B cell (primary cell): ENCODE measurements at regions not wholly inside any gene's neighbourhood (a gene's known extent, or its start where the extent isn't known, plus 50 kb on each side); places are given as distances from the start of the nearest gene placed in this dataset.

Source experiments
- ATAC-seq: fragments of 200-7000 bp; cut with Tn5 transposase; one replicate; pipeline ENCODE4 v1.10.0; 2021; ENCODE audit warnings: low read depth, mild to moderate bottlenecking, moderate number of reproducible peaks, moderate library complexity
- CTCF ChIA-PET: fragments of 350-600 bp; sonication (Branson Sonifier 250); formaldehyde crosslinking; loops from one replicate; lab custom pipeline; 2021; ENCODE audit warnings: antibody characterized with exemption, inconsistent platforms; lab: Charles Lee
- POLR2A ChIA-PET: fragments of 350-600 bp; sonication (Branson Sonifier 250); formaldehyde crosslinking; loops from one replicate; lab custom pipeline; 2021; ENCODE audit warnings: antibody characterized with exemption; lab: Charles Lee
- DNase-seq: peaks from one replicate; pipeline ENCODE4 v3.0.0; 2013
- H2AFZ ChIP-seq: 2 replicates; pipeline ENCODE4 v1.6.1; 2012; ENCODE audit warnings: mild to moderate bottlenecking, low read depth, low read length; ENCODE audit not compliant: insufficient read depth, poor library complexity, severe bottlenecking
- H3K27ac ChIP-seq, 2 donors: 1 replicate in 1 of 2; 2 replicates in 1 of 2; pipeline ENCODE4 v1.5.1; 2012 to 2013; ENCODE audit warnings: low read length in 2 of 2, mild to moderate bottlenecking in 2 of 2, moderate library complexity in 1 of 2
- H3K27me3 ChIP-seq, 4 experiments: fragments of 200-600 bp in 1 of 4; sonication (generic) in 1 of 4; replicated peaks in 1 of 4; 1 replicate in 2 of 4; 2 replicates in 2 of 4; pipeline versions ENCODE4 v1.6.1 to v1.7.0; 2013 to 2016; ENCODE audit warnings: low read length in 3 of 4, mild to moderate bottlenecking in 2 of 4, mixed read lengths in 1 of 4, moderate library complexity in 1 of 4; ENCODE audit not compliant: insufficient read depth in 4 of 4, control insufficient read depth in 3 of 4; ENCODE audit errors: control extremely low read depth in 1 of 4
- H3K36me3 ChIP-seq, 2 experiments: replicated peaks in 1 of 2; 1 replicate in 1 of 2; 2 replicates in 1 of 2; pipeline versions ENCODE4 v1.6.1 to v1.7.1; 2013; ENCODE audit warnings: low read length in 1 of 2; ENCODE audit not compliant: insufficient read depth in 2 of 2, control insufficient read depth in 1 of 2; ENCODE audit errors: control extremely low read depth in 1 of 2, extremely low read depth in 1 of 2
- H3K4me1 ChIP-seq, 2 donors: fragments of 200-600 bp in 1 of 2; sonication (generic) in 1 of 2; 1 replicate in 1 of 2; 2 replicates in 1 of 2; pipeline versions ENCODE4 v1.5.1 to v1.6.1; 2013 to 2017; ENCODE audit warnings: low read length in 2 of 2; ENCODE audit not compliant: control insufficient read depth in 2 of 2, insufficient read depth in 2 of 2
- H3K4me2 ChIP-seq: replicated peaks from 2 replicates; pipeline ENCODE3; 2012; ENCODE audit warnings: mild to moderate bottlenecking, low read depth, low read length; ENCODE audit not compliant: poor library complexity, severe bottlenecking
- H3K4me3 ChIP-seq, 5 experiments: fragments of 200-600 bp in 1 of 5; sonication (generic) in 1 of 5; 1 replicate in 3 of 5; 2 replicates in 2 of 5; pipeline versions ENCODE4 v1.5.1 to v1.7.0; 2011 to 2016; ENCODE audit warnings: low read length in 4 of 5, mild to moderate bottlenecking in 4 of 5, low read depth in 2 of 5, control low read depth in 1 of 5, moderate library complexity in 1 of 5; ENCODE audit not compliant: insufficient read depth in 1 of 5; ENCODE audit errors: control extremely low read depth in 1 of 5, extremely low read depth in 1 of 5
- H3K79me2 ChIP-seq: fragments of 200-600 bp; sonication (generic); one replicate; pipeline ENCODE4 v1.6.0; 2016; ENCODE audit warnings: low read length; ENCODE audit not compliant: control insufficient read depth, insufficient read depth
- H3K9ac ChIP-seq: fragments of 200-600 bp; sonication (generic); 2 replicates; pipeline ENCODE4 v1.6.1; 2017; ENCODE audit warnings: mild to moderate bottlenecking, low read length, moderate library complexity
- H3K9me3 ChIP-seq, 3 donors: one replicate each; pipeline versions ENCODE4 v1.6.1 to v1.7.1; 2013; ENCODE audit warnings: low read length in 2 of 3; ENCODE audit not compliant: control insufficient read depth in 2 of 3, insufficient read depth in 1 of 3; ENCODE audit errors: control extremely low read depth in 1 of 3
- H4K20me1 ChIP-seq: 2 replicates; pipeline ENCODE4 v1.6.0; 2012; ENCODE audit warnings: mild to moderate bottlenecking, low read length; ENCODE audit not compliant: insufficient read depth, control insufficient read depth, poor library complexity, severe bottlenecking
- H3K27ac Mint-ChIP-seq: one replicate; pipeline ENCODE4 v1.8.0; 2021; ENCODE audit warnings: mixed read lengths
- H3K27me3 Mint-ChIP-seq: one replicate; pipeline ENCODE4 v1.8.0; 2021; ENCODE audit warnings: mixed read lengths
- H3K4me1 Mint-ChIP-seq: one replicate; pipeline ENCODE4 v1.8.0; 2021; ENCODE audit warnings: mixed read lengths
- H3K4me3 Mint-ChIP-seq: one replicate; pipeline ENCODE4 v1.8.0; 2021; ENCODE audit warnings: mixed read lengths
- H3K9me3 Mint-ChIP-seq: one replicate; pipeline ENCODE4 v1.8.0; 2022; ENCODE audit warnings: mixed read lengths; ENCODE audit not compliant: insufficient read depth
- EZH2 ChIP-seq: IDR thresholded peaks from 2 replicates; pipeline ENCODE4 v1.6.1; 2012; ENCODE audit warnings: borderline replicate concordance, low read depth, mild to moderate bottlenecking, moderate library complexity, low read length; ENCODE audit not compliant: insufficient read depth, poor library complexity, severe bottlenecking
- WGBS: methylation state at CpG from one replicate; pipeline ENCODE4 v1.1.5; 2013; ENCODE audit warnings: missing lambda C conversion rate; ENCODE audit not compliant: insufficient coverage; 5-methylcytosine and 5-hydroxymethylcytosine counted together
- intact Hi-C: fragments of 100-400 bp; cut with micrococcal nuclease; formaldehyde crosslinking; loops from one replicate; pipeline ENCODE4 v1.10.0; 2022
- TF ChIP-seq, protein P1 (sequence below): fragments of 200-600 bp; IDR thresholded peaks from one replicate; pipeline ENCODE4 v1.8.0; 2022; ENCODE audit warnings: antibody characterized with exemption, mild to moderate bottlenecking

DNA sequence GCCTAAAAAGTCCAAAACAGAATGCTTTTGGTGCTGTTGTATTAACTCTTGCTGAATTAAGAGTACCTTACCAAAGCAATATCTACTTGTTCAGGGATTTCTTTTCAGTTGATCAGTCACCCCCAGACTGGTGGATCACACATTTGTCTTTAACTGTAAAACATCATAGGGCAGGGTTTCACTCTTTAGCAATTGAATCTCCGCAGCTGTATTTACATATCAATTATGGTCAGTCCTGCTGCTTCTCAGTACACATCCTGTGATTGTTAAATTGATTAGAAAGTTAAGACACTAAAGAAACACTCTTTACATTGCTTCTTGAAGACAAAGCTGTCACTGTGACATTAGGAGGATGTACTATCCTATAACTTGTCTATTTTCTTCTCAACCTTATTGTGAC lies 277.1 kb upstream of the ADGRL3 start:
- H3K9me3 ChIP-seq: no peaks in the 10 kb centered on the region
- no CpG with 5 or more reads among the region's 1 CpG for WGBS
- no peak for DNase-seq
- no peak overlapping the region for H3K27ac Mint-ChIP-seq
- H3K36me3 ChIP-seq: no peaks in the 10 kb centered on the region
- no peaks in the 10 kb centered on the region for H3K4me1 Mint-ChIP-seq
- ChIA-PET POLR2A (no interaction called here), CTCF (no interaction called here)
- TF ChIP-seq, protein P1, sequence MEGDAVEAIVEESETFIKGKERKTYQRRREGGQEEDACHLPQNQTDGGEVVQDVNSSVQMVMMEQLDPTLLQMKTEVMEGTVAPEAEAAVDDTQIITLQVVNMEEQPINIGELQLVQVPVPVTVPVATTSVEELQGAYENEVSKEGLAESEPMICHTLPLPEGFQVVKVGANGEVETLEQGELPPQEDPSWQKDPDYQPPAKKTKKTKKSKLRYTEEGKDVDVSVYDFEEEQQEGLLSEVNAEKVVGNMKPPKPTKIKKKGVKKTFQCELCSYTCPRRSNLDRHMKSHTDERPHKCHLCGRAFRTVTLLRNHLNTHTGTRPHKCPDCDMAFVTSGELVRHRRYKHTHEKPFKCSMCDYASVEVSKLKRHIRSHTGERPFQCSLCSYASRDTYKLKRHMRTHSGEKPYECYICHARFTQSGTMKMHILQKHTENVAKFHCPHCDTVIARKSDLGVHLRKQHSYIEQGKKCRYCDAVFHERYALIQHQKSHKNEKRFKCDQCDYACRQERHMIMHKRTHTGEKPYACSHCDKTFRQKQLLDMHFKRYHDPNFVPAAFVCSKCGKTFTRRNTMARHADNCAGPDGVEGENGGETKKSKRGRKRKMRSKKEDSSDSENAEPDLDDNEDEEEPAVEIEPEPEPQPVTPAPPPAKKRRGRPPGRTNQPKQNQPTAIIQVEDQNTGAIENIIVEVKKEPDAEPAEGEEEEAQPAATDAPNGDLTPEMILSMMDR: no peak
- TF ChIP-seq EZH2: no peak
- H3K27me3 ChIP-seq: no peaks in the 10 kb centered on the region
- H2AFZ ChIP-seq: no peak overlapping the region
- no peak overlapping the region for H3K9ac ChIP-seq
- H3K4me3 Mint-ChIP-seq: no peak overlapping the region
- intact Hi-C loops: no loop called here
- H3K27ac ChIP-seq: no peak overlapping the region
- H3K4me3 ChIP-seq: no peak overlapping the region
- peaks cover 2% of the 10 kb centered on the region for H3K9me3 Mint-ChIP-seq
- H3K27me3 Mint-ChIP-seq: no peaks in the 10 kb centered on the region
- ATAC-seq: no peak
- no peaks in the 10 kb centered on the region for H3K4me1 ChIP-seq
- no peaks in the 10 kb centered on the region for H3K79me2 ChIP-seq
- H3K4me2 ChIP-seq: no peak overlapping the region
- no peaks in the 10 kb centered on the region for H4K20me1 ChIP-seq

DNA sequence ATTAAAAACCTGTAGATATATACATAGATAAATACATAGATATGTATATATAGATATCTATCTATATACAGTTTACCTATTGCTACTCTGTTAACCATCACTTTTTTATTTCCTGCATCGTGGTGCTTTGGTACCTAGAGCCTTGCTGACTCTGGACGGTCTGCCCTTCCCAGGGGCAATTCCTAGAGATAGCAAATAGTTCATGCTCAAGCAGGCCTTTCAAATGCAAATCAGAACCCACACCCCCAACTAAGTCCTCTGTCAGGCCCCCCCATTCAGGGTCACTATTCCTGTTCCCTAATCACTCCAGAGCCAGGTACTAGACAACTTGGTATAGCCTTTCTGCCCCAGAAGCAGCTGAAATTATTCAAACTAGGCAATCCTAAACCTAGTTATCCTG lies 273.5 kb upstream of the ADGRL3 start:
- H3K4me3 ChIP-seq: no peak overlapping the region
- H3K9me3 Mint-ChIP-seq: peaks cover 2% of the 10 kb centered on the region
- H3K27ac Mint-ChIP-seq: no peak overlapping the region
- ATAC-seq: no peak
- no peak overlapping the region for H3K4me3 Mint-ChIP-seq
- no peaks in the 10 kb centered on the region for H3K4me1 ChIP-seq
- H4K20me1 ChIP-seq: no peaks in the 10 kb centered on the region
- H3K9me3 ChIP-seq: no peaks in the 10 kb centered on the region
- no peak for DNase-seq
- no peaks in the 10 kb centered on the region for H3K36me3 ChIP-seq
- H3K9ac ChIP-seq: no peak overlapping the region
- TF ChIP-seq, protein P1: no peak
- TF ChIP-seq EZH2: no peak
- ChIA-PET CTCF (no interaction called here), POLR2A (no interaction called here)
- H3K79me2 ChIP-seq: no peaks in the 10 kb centered on the region
- no peaks in the 10 kb centered on the region for H3K27me3 Mint-ChIP-seq
- no peaks in the 10 kb centered on the region for H3K27me3 ChIP-seq
- no peaks in the 10 kb centered on the region for H3K4me1 Mint-ChIP-seq
- H3K27ac ChIP-seq: no peak overlapping the region
- H2AFZ ChIP-seq: no peak overlapping the region
- 81% methylated on average over 2 of the region's 2 CpGs for whole genome bisulfite sequencing
- intact Hi-C loops: no loop called here
- no peak overlapping the region for H3K4me2 ChIP-seq
